ENCODE measurements at regions not wholly inside any gene's neighbourhood (a gene's known extent, or its start where the extent isn't known, plus 50 kb on each side); places are given as distances from the start of the nearest gene placed in this dataset.

DNA sequence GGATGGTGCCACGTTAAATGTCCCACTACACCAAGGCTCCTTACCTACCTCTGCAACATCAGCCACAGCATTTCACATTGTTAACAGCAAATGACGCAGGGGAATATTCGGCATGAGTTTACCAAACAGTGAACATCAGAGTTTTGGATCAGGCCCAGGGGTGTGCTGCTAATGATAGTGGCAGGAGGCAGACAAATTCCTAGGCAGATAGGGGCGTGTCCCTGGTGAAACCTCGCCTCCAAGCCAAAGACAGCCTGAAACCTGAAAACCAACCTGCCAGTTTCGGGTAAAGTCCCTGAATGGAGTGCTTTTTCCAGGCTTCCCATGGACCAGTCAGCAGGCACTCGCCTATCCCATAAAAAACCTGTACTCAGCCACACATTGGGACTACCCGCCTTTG is 133.6 kb downstream of the SH3BGRL2 start:
- TF ChIP-seq, protein P1, sequence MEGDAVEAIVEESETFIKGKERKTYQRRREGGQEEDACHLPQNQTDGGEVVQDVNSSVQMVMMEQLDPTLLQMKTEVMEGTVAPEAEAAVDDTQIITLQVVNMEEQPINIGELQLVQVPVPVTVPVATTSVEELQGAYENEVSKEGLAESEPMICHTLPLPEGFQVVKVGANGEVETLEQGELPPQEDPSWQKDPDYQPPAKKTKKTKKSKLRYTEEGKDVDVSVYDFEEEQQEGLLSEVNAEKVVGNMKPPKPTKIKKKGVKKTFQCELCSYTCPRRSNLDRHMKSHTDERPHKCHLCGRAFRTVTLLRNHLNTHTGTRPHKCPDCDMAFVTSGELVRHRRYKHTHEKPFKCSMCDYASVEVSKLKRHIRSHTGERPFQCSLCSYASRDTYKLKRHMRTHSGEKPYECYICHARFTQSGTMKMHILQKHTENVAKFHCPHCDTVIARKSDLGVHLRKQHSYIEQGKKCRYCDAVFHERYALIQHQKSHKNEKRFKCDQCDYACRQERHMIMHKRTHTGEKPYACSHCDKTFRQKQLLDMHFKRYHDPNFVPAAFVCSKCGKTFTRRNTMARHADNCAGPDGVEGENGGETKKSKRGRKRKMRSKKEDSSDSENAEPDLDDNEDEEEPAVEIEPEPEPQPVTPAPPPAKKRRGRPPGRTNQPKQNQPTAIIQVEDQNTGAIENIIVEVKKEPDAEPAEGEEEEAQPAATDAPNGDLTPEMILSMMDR (IDR thresholded peaks at IDR 0.05; ENCODE audit: low read depth, low read length) = no peak
- TF ChIP-seq POLR2A (IDR thresholded peaks at IDR 0.05; ENCODE audit: extremely low read depth, insufficient read length) = no peak
